GM12865 (cell line): ENCODE measurements at regions not wholly inside any gene's neighbourhood (a gene's known extent, or its start where the extent isn't known, plus 50 kb on each side); places are given as distances from the start of the nearest gene placed in this dataset.

ENCODE experiments used
- DNase-seq: peaks from one replicate; pipeline ENCODE4 v3.0.0; 2010; ENCODE audit warnings: low read depth
- H3K4me3 ChIP-seq: 2 replicates; pipeline ENCODE4 v1.5.1; 2011; ENCODE audit warnings: mild to moderate bottlenecking, low read depth, low read length, control low read depth
- CTCF ChIP-seq: IDR thresholded peaks from 2 replicates; pipeline ENCODE4 v1.5.1; 2011; ENCODE audit warnings: low read length, control low read depth, low read depth, inconsistent platforms; ENCODE audit not compliant: insufficient read depth; ENCODE audit errors: missing control alignments

- DNase-seq = no peak
- TF ChIP-seq CTCF = no peak
- H3K4me3 ChIP-seq = no peak overlapping the region
Observed at GRCh38 chr7:131723926-131724325, 167.5 kb upstream of the PODXL start.

GRCh38 chr7:131722371-131722770, 165.9 kb upstream of the PODXL start:
- no peak overlapping the region for H3K4me3 ChIP-seq
- no peak for TF ChIP-seq CTCF
- no peak for DNase-seq

GRCh38 chr7:131721660-131722059, 165.2 kb upstream of the PODXL start:
- no peak for TF ChIP-seq CTCF

GRCh38 chr7:131720703-131721102, 164.3 kb upstream of the PODXL start:
- no peak for TF ChIP-seq CTCF
- DNase-seq = no peak
- H3K4me3 ChIP-seq = no peak overlapping the region

More at GRCh38 chr7:131721660-131722059, 165.2 kb upstream of the PODXL start:
- H3K4me3 ChIP-seq = no peak overlapping the region
- no peak for DNase-seq

GRCh38 chr7:131717181-131717580, 160.8 kb upstream of the PODXL start:
- no peak overlapping the region for H3K4me3 ChIP-seq
- no peak for DNase-seq
- no peak for TF ChIP-seq CTCF

- H3K4me3 ChIP-seq = no peak overlapping the region
- no peak for TF ChIP-seq CTCF
- no peak for DNase-seq
Observed at GRCh38 chr7:131699323-131699722, 142.9 kb upstream of the PODXL start.

GRCh38 chr7:131692131-131692960, 135.9 kb upstream of the PODXL start:
- H3K4me3 ChIP-seq = no peak overlapping the region

More at GRCh38 chr7:131692131-131692960, 135.9 kb upstream of the PODXL start:
- peak; percentile 33 for DNase-seq
- TF ChIP-seq CTCF = peak; percentile 83
